HUES64 (cell line): ENCODE measurements at regions not wholly inside any gene's neighbourhood (a gene's known extent, or its start where the extent isn't known, plus 50 kb on each side); places are given as distances from the start of the nearest gene placed in this dataset.

ENCODE experiments used
- H3K27ac ChIP-seq: 2 replicates; pipeline ENCODE4 v1.7.0; 2013; ENCODE audit warnings: low read depth, low read length, inconsistent platforms
- H3K27me3 ChIP-seq: 2 replicates; pipeline ENCODE4 v1.6.1; 2013; ENCODE audit warnings: mild to moderate bottlenecking, low read length; ENCODE audit not compliant: insufficient read depth
- H3K36me3 ChIP-seq: 2 replicates; pipeline ENCODE4 v1.6.1; 2013; ENCODE audit warnings: mild to moderate bottlenecking, low read length; ENCODE audit not compliant: insufficient read depth
- H3K4me1 ChIP-seq: 2 replicates; pipeline ENCODE4 v1.6.1; 2013; ENCODE audit warnings: mild to moderate bottlenecking, low read length, moderate library complexity; ENCODE audit not compliant: insufficient read depth
- H3K4me3 ChIP-seq: 2 replicates; pipeline ENCODE4 v1.5.1; 2013; ENCODE audit warnings: mild to moderate bottlenecking, low read length, moderate library complexity
- H3K9ac ChIP-seq: 2 replicates; pipeline ENCODE4 v1.6.1; 2013; ENCODE audit warnings: mild to moderate bottlenecking, low read depth, low read length
- H3K9me3 ChIP-seq: 2 replicates; pipeline ENCODE4 v1.6.1; 2013; ENCODE audit warnings: low read depth, low read length; ENCODE audit not compliant: insufficient read depth
- WGBS: fragments of 150-250, 120-280 bp; methylation state at CpG from one replicate; pipeline ENCODE4 v1.1.7; 2013; ENCODE audit warnings: missing lambda C conversion rate; 5-methylcytosine and 5-hydroxymethylcytosine counted together

- Histone ChIP-seq H3K4me1 (no peaks in the 10 kb centered on the region), H3K9me3 (no peaks in the 10 kb centered on the region), H3K4me3 (no peak overlapping the region), H3K36me3 (no peaks in the 10 kb centered on the region), H3K9ac (no peak overlapping the region), H3K27me3 (no peaks in the 10 kb centered on the region), H3K27ac (no peak overlapping the region)
- 88% methylated on average over 1 of the region's 3 CpGs for WGBS
These were observed 628.7 kb downstream of the LMO4 start for GRCh38 chr1:87957331-87957730.

GRCh38 chr1:87958201-87958600 lies 629.5 kb downstream of the LMO4 start:
- Histone ChIP-seq H3K27ac (no peak overlapping the region), H3K27me3 (no peaks in the 10 kb centered on the region), H3K4me3 (no peak overlapping the region), H3K36me3 (no peaks in the 10 kb centered on the region), H3K4me1 (no peaks in the 10 kb centered on the region), H3K9ac (no peak overlapping the region), H3K9me3 (no peaks in the 10 kb centered on the region)
- WGBS: 92% methylated on average over 4 of the region's 4 CpGs

GRCh38 chr1:87958716-87959115 lies 630.0 kb downstream of the LMO4 start:
- H3K4me1 ChIP-seq: no peaks in the 10 kb centered on the region
- H3K9ac ChIP-seq: no peak overlapping the region
- H3K27me3 ChIP-seq: no peaks in the 10 kb centered on the region
- H3K36me3 ChIP-seq: no peaks in the 10 kb centered on the region
- 100% methylated on average over 1 of the region's 1 CpG for WGBS
- no peaks in the 10 kb centered on the region for H3K9me3 ChIP-seq
- no peak overlapping the region for H3K27ac ChIP-seq
- no peak overlapping the region for H3K4me3 ChIP-seq

- H3K9me3 ChIP-seq: no peaks in the 10 kb centered on the region
- H3K4me1 ChIP-seq: no peaks in the 10 kb centered on the region
- H3K36me3 ChIP-seq: no peaks in the 10 kb centered on the region
- no peaks in the 10 kb centered on the region for H3K27me3 ChIP-seq
- H3K4me3 ChIP-seq: no peak overlapping the region
- whole genome bisulfite sequencing: 97% methylated on average over 4 of the region's 4 CpGs
- no peak overlapping the region for H3K27ac ChIP-seq
- H3K9ac ChIP-seq: no peak overlapping the region
These were observed 630.6 kb downstream of the LMO4 start for GRCh38 chr1:87959236-87959635.

GRCh38 chr1:87961992-87962391 lies 633.3 kb downstream of the LMO4 start:
- Histone ChIP-seq H3K4me3 (no peak overlapping the region), H3K9me3 (no peaks in the 10 kb centered on the region), H3K9ac (no peak overlapping the region), H3K27ac (no peak overlapping the region), H3K4me1 (no peaks in the 10 kb centered on the region), H3K27me3 (no peaks in the 10 kb centered on the region), H3K36me3 (no peaks in the 10 kb centered on the region)

- H3K9ac ChIP-seq: no peak overlapping the region
- H3K4me1 ChIP-seq: peaks cover 11% of the 10 kb centered on the region
- no peak overlapping the region for H3K4me3 ChIP-seq
- H3K9me3 ChIP-seq: no peaks in the 10 kb centered on the region
- no peaks in the 10 kb centered on the region for H3K27me3 ChIP-seq
- H3K36me3 ChIP-seq: no peaks in the 10 kb centered on the region
- WGBS: 83% methylated on average over 2 of the region's 2 CpGs
- H3K27ac ChIP-seq: no peak overlapping the region
These were observed 634.9 kb downstream of the LMO4 start for GRCh38 chr1:87963556-87963955.

- Histone ChIP-seq H3K9ac (no peak overlapping the region), H3K4me1 (peaks cover 20% of the 10 kb centered on the region), H3K27ac (no peak overlapping the region), H3K4me3 (no peak overlapping the region), H3K9me3 (no peaks in the 10 kb centered on the region), H3K36me3 (no peaks in the 10 kb centered on the region), H3K27me3 (no peaks in the 10 kb centered on the region)
- WGBS: 90% methylated on average over 4 of the region's 5 CpGs
These were observed 636.5 kb downstream of the LMO4 start for GRCh38 chr1:87965193-87965592.

GRCh38 chr1:87968197-87968955 lies 639.7 kb downstream of the LMO4 start:
- Histone ChIP-seq H3K27ac (no peak overlapping the region), H3K9ac (no peak overlapping the region)
- WGBS: 73% methylated on average over 4 of the region's 4 CpGs

GRCh38 chr1:87969040-87969439 lies 640.4 kb downstream of the LMO4 start:
- Histone ChIP-seq H3K27ac (no peak overlapping the region), H3K4me3 (no peak overlapping the region), H3K4me1 (peaks cover 32% of the 10 kb centered on the region), H3K9ac (no peak overlapping the region), H3K27me3 (no peaks in the 10 kb centered on the region), H3K36me3 (no peaks in the 10 kb centered on the region), H3K9me3 (no peaks in the 10 kb centered on the region)
- 77% methylated on average over 1 of the region's 2 CpGs for WGBS

More at GRCh38 chr1:87968197-87968955, 639.7 kb downstream of the LMO4 start:
- Histone ChIP-seq H3K4me1 (peaks cover 25% of the 10 kb centered on the region), H3K9me3 (no peaks in the 10 kb centered on the region), H3K36me3 (no peaks in the 10 kb centered on the region), H3K27me3 (no peaks in the 10 kb centered on the region), H3K4me3 (no peak overlapping the region)

GRCh38 chr1:87972811-87973210 lies 644.1 kb downstream of the LMO4 start:
- Histone ChIP-seq H3K4me1 (peaks cover 34% of the 10 kb centered on the region), H3K36me3 (no peaks in the 10 kb centered on the region), H3K9ac (no peak overlapping the region), H3K4me3 (no peak overlapping the region), H3K27ac (no peak overlapping the region), H3K9me3 (no peaks in the 10 kb centered on the region), H3K27me3 (no peaks in the 10 kb centered on the region)
- 80% methylated on average over 3 of the region's 3 CpGs for WGBS

- Histone ChIP-seq H3K4me1 (peaks cover 23% of the 10 kb centered on the region), H3K9ac (no peak overlapping the region), H3K4me3 (no peak overlapping the region), H3K9me3 (no peaks in the 10 kb centered on the region), H3K27me3 (no peaks in the 10 kb centered on the region), H3K36me3 (no peaks in the 10 kb centered on the region), H3K27ac (no peak overlapping the region)
- whole genome bisulfite sequencing: 72% methylated on average over 3 of the region's 3 CpGs
These were observed 645.2 kb downstream of the LMO4 start for GRCh38 chr1:87973896-87974295.

GRCh38 chr1:87976316-87976715 lies 647.6 kb downstream of the LMO4 start:
- H3K9ac ChIP-seq: no peak overlapping the region
- H3K36me3 ChIP-seq: no peaks in the 10 kb centered on the region
- no peaks in the 10 kb centered on the region for H3K9me3 ChIP-seq
- H3K27ac ChIP-seq: no peak overlapping the region
- H3K27me3 ChIP-seq: no peaks in the 10 kb centered on the region
- no peak overlapping the region for H3K4me3 ChIP-seq
- peaks cover 30% of the 10 kb centered on the region for H3K4me1 ChIP-seq
